Skeletal muscle tissue (tissue), 3 donors: ENCODE measurements at regions not wholly inside any gene's neighbourhood (a gene's known extent, or its start where the extent isn't known, plus 50 kb on each side); places are given as distances from the start of the nearest gene placed in this dataset.
"Not testable (repeated sequence)": the region's sequence is repeated elsewhere in the genome, so short reads cannot be mapped to it uniquely, and the experiment has no call there.

Experiments used
- H3K27ac ChIP-seq: one replicate; pipeline ENCODE4 v1.7.0; 2013; ENCODE audit warnings: mild to moderate bottlenecking, low read depth, low read length, inconsistent platforms
- H3K27me3 ChIP-seq, 3 donors: one replicate each; pipeline ENCODE4 v1.7.0; 2013; ENCODE audit warnings: low read length in 3 of 3; ENCODE audit not compliant: control insufficient read depth in 3 of 3, insufficient read depth in 3 of 3
- H3K36me3 ChIP-seq, 3 donors: one replicate each; pipeline ENCODE4 v1.7.0; 2013; ENCODE audit warnings: low read length in 3 of 3; ENCODE audit not compliant: control insufficient read depth in 3 of 3, insufficient read depth in 3 of 3
- H3K4me1 ChIP-seq, 3 donors: one replicate each; pipeline ENCODE4 v1.7.0; 2013; ENCODE audit warnings: low read length in 3 of 3, mild to moderate bottlenecking in 3 of 3; ENCODE audit not compliant: control insufficient read depth in 3 of 3, insufficient read depth in 3 of 3
- H3K4me3 ChIP-seq, 3 donors: one replicate each; pipeline ENCODE4 v1.7.0; 2013; ENCODE audit warnings: low read length in 3 of 3
- H3K9ac ChIP-seq, 3 donors: one replicate each; pipeline ENCODE4 v1.7.0; 2013; ENCODE audit warnings: low read length in 3 of 3, mild to moderate bottlenecking in 3 of 3, moderate library complexity in 2 of 3, low read depth in 1 of 3
- H3K9me3 ChIP-seq, 3 donors: one replicate each; pipeline ENCODE4 v1.7.0; 2013; ENCODE audit warnings: low read length in 3 of 3; ENCODE audit not compliant: control insufficient read depth in 3 of 3
- donor health status: Osteomylitis.

DNA sequence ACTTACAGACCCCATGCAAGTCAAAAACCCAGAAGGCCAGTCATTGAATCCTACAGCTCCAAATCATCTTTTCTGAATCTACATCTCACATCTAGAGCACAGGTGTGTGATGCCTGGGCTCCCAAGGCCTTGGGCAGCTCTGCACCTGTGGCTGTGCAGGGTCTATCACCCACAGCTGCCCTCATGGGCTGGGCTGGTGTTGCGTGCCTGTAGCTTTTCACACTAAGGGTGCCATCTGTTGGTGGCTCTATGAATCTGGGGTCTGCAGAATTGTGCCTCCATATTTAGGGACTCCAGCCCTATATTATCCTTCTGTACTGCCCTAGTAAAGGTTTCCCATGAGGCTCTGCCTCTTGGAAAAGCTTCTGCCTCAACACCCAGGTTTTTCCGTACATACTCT lies 407.6 kb downstream of the TUBA3C start:
- H3K9me3 ChIP-seq, H3K27me3 ChIP-seq, H3K27ac ChIP-seq, H3K36me3 ChIP-seq, H3K4me3 ChIP-seq, H3K4me1 ChIP-seq, H3K9ac ChIP-seq: not testable (repeated sequence)

GRCh38 chr13:18741696-18742095 lies 439.9 kb downstream of the TUBA3C start:
- not testable (repeated sequence) for H3K4me1 ChIP-seq, H3K36me3 ChIP-seq, H3K27ac ChIP-seq, H3K9me3 ChIP-seq, H3K9ac ChIP-seq, H3K4me3 ChIP-seq, H3K27me3 ChIP-seq

DNA sequence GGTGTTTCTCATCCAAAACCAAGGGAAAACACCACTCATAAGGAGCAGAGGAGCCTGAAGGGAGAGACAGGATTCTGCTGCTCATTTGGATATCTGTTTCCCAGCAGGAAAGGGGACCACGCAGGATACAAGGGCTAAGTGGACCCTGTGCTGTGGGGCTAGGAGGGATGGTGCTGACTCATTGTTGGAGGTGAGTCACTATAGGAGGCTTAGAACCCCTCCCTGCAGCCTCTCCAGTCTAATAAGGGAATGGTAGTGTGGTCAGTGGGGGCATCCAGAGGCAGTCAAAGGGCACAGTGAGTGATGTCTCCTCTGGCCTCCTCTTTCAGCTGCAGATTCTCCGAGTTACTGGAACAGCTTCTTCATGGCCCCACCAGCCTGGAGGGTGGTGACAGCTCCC lies 442.3 kb downstream of the TUBA3C start:
- Histone ChIP-seq H3K27ac (no peak overlapping the region), H3K4me1 (no peaks in the 10 kb centered on the region), H3K9me3 (no peaks in the 10 kb centered on the region), H3K36me3 (no peaks in the 10 kb centered on the region), H3K27me3 (no peaks in the 10 kb centered on the region), H3K9ac (no peak overlapping the region), H3K4me3 (no peak overlapping the region)

- H3K9me3 ChIP-seq, H3K27ac ChIP-seq, H3K4me1 ChIP-seq, H3K9ac ChIP-seq, H3K36me3 ChIP-seq, H3K4me3 ChIP-seq, H3K27me3 ChIP-seq: not testable (repeated sequence)
Measured at GRCh38 chr13:18738086-18738485, 443.5 kb downstream of the TUBA3C start.

- H3K4me3 ChIP-seq, H3K9ac ChIP-seq, H3K27me3 ChIP-seq, H3K4me1 ChIP-seq, H3K27ac ChIP-seq, H3K9me3 ChIP-seq, H3K36me3 ChIP-seq: not testable (repeated sequence)
Measured at GRCh38 chr13:18727138-18727537, 454.5 kb downstream of the TUBA3C start.

DNA sequence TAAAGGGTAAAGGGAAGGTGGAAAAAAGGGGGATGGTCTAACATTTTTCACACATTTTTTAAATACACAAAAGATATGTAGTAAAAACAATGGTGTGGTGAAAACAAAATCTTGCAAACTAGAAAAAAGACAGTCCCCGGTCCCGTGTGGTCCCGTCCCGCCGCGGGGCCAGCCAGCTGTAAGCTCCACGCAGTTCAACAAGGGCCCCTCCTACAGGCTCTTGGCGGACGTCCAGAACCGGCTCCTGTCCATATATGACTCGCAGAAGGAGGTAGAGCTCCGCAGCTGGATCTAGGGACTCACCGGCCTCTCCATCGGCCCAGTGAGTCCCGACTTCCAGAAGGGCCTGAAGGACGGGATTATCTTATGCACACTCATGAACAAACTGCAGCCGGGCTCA lies 455.1 kb downstream of the TUBA3C start:
- not testable (repeated sequence) for H3K27ac ChIP-seq, H3K4me3 ChIP-seq, H3K9ac ChIP-seq, H3K27me3 ChIP-seq, H3K9me3 ChIP-seq, H3K36me3 ChIP-seq, H3K4me1 ChIP-seq

DNA sequence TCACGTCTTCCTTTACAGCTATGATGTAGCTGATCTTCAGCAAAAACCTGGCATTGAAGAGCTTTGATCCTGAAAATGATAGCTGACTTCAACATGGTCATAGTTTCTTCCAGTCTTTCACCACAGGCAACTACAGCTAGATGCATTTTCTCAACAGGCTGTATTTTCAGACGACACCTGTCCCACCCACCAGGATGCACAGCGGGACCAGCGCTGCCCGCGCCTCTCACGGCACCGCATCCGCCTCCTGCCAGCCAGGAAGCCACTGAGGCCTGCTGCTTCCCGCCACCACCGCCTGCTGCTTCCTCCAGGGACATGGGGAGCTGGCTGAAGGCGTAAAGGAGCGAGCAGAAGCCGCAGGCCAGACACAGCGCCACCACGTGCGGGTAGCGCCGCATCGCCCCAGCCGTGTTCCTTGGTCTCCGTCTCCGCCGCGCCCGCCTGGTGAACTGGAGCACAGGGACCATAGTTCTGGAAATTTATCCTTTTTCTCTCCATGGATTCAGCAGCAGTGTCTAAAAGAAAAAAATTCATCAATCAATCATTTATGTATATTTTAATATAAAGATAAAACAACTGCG lies 456.3 kb downstream of the TUBA3C start:
- not testable (repeated sequence) for H3K9me3 ChIP-seq, H3K27ac ChIP-seq

GRCh38 chr13:18714889-18715288 lies 466.7 kb downstream of the TUBA3C start:
- Histone ChIP-seq H3K27me3 (no peaks in the 10 kb centered on the region), H3K36me3 (no peaks in the 10 kb centered on the region), H3K27ac (no peak overlapping the region), H3K4me3 (no peak overlapping the region), H3K4me1 (no peaks in the 10 kb centered on the region), H3K9ac (no peak overlapping the region), H3K9me3 (no peaks in the 10 kb centered on the region)

More for the DNA sequence above, 456.3 kb downstream of the TUBA3C start:
- H3K27me3 ChIP-seq, H3K9ac ChIP-seq, H3K4me3 ChIP-seq, H3K4me1 ChIP-seq, H3K36me3 ChIP-seq: not testable (repeated sequence)

GRCh38 chr13:18710673-18711072 lies 471.0 kb downstream of the TUBA3C start:
- H3K27me3 ChIP-seq, H3K9me3 ChIP-seq, H3K9ac ChIP-seq, H3K36me3 ChIP-seq, H3K4me1 ChIP-seq, H3K27ac ChIP-seq, H3K4me3 ChIP-seq: not testable (repeated sequence)

- not testable (repeated sequence) for H3K4me1 ChIP-seq, H3K9me3 ChIP-seq, H3K36me3 ChIP-seq, H3K27ac ChIP-seq, H3K4me3 ChIP-seq, H3K27me3 ChIP-seq, H3K9ac ChIP-seq
Measured at GRCh38 chr13:18706538-18706937, 475.1 kb downstream of the TUBA3C start.
